ENCODE measurements at regions not wholly inside any gene's neighbourhood (a gene's known extent, or its start where the extent isn't known, plus 50 kb on each side); places are given as distances from the start of the nearest gene placed in this dataset.

- DNase-seq = no peak
- in situ Hi-C loops (cut with HindIII; ENCODE audit: low pct_ligation_motif_present, low pct_unique_long_range_greater_than_20kb, low sequenced_read_pairs) = no loop called here
Observed at GRCh38 chr2:45072064-45072861, 63.0 kb upstream of the SIX2 start.

GRCh38 chr2:45070113-45070652, 60.9 kb upstream of the SIX2 start:
- no peak for DNase-seq
- in situ Hi-C loops (cut with HindIII; ENCODE audit: low pct_ligation_motif_present, low pct_unique_long_range_greater_than_20kb, low sequenced_read_pairs) = no loop called here

DNA sequence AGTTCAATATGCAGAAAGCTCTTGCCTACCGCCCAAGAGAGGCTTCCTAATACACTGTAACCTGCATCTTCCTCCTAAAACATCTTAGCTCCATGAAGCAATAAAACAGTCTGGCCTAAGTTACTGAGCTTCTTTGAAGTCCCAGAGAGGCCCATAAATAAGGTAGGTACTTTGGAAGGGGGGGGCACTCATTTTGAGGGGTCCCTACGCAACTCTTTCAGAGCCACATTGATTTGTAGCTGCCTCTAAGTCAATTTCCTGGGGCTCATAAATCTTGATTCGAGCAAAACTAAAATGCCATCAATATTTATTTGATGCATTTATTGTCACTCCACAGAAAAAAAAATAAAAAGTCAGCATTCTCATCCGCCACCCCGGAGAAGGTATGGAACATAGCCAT, 60.4 kb upstream of the SIX2 start:
- in situ Hi-C loops (cut with HindIII; ENCODE audit: low pct_ligation_motif_present, low pct_unique_long_range_greater_than_20kb, low sequenced_read_pairs) = no loop called here
- DNase-seq = no peak

DNA sequence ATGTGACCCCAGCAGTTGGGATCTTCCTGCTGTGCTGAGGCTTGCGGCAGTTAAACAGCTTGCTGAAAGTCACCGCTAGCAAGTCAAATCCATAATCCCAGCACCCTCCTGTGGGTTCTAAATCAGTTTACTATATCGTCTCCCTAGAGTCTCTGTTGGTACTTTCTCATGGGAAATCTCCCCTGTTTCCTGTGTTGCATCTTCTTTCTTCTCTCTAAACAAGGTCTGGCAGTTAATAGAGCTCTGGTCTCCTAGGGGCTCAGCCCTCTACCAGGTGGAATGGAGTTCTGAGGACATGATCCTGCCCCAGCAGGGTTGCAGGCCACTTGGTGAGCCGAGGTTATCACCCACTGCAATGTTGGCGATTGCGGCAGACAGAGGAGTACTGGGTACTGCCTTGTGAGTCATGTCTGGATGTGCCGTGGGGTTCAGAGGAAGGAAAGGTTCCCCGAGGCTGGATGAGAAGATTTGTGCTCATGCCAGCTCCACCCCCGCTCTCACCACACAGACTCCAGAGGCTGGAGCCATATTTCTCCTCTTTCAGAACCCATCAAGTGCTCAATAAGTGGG, 59.4 kb upstream of the SIX2 start:
- in situ Hi-C loops (cut with HindIII; ENCODE audit: low pct_ligation_motif_present, low pct_unique_long_range_greater_than_20kb, low sequenced_read_pairs) = no loop called here
- no peak for DNase-seq

- in situ Hi-C loops (cut with HindIII; ENCODE audit: low pct_ligation_motif_present, low pct_unique_long_range_greater_than_20kb, low sequenced_read_pairs) = no loop called here
- DNase-seq = no peak
Observed at GRCh38 chr2:45067859-45068570, 58.8 kb upstream of the SIX2 start.
